WERI-Rb-1 (cell line): ENCODE measurements at regions not wholly inside any gene's neighbourhood (a gene's known extent, or its start where the extent isn't known, plus 50 kb on each side); places are given as distances from the start of the nearest gene placed in this dataset.

Source experiments
- DNase-seq: peaks from one replicate; pipeline ENCODE4 v3.0.0-alpha.2; 2020
- H3K27ac ChIP-seq: fragments of 250-450 bp; sonication (Bioruptor Pico); 2 replicates; pipeline ENCODE4 v1.5.1; 2020; ENCODE audit warnings: mild to moderate bottlenecking, moderate library complexity
- H3K27me3 ChIP-seq: fragments of 250-450 bp; sonication (Bioruptor Pico); 2 replicates; pipeline ENCODE4 v1.5.1; 2021; ENCODE audit warnings: mild to moderate bottlenecking, low read depth, moderate library complexity; ENCODE audit not compliant: insufficient read depth, severe bottlenecking
- H3K36me3 ChIP-seq: fragments of 250-450 bp; sonication (Bioruptor Pico); 2 replicates; pipeline ENCODE4 v1.5.1; 2020; ENCODE audit warnings: mild to moderate bottlenecking, moderate library complexity
- H3K4me3 ChIP-seq: 2 replicates; pipeline ENCODE4 v1.5.1; 2011; ENCODE audit warnings: low read depth, mild to moderate bottlenecking, control low read depth, low read length
- H3K9me3 ChIP-seq: fragments of 250-450 bp; sonication (Bioruptor Pico); 2 replicates; pipeline ENCODE4 v1.5.1; 2021; ENCODE audit warnings: mild to moderate bottlenecking, moderate library complexity; ENCODE audit not compliant: severe bottlenecking
- CTCF ChIP-seq: IDR thresholded peaks from 2 replicates; pipeline ENCODE4 v1.5.1; 2011; ENCODE audit warnings: low read depth, mild to moderate bottlenecking, control low read depth, inconsistent platforms, low read length

- TF ChIP-seq CTCF, result no peak
- no peaks in the 10 kb centered on the region for H3K36me3 ChIP-seq
- no peaks in the 10 kb centered on the region for H3K9me3 ChIP-seq
- no peaks in the 10 kb centered on the region for H3K27me3 ChIP-seq
- no peak overlapping the region for H3K27ac ChIP-seq
- DNase-seq, result no peak
- no peak overlapping the region for H3K4me3 ChIP-seq
Measured at GRCh38 chr6:139883776-139884175, 509.3 kb upstream of the CITED2 start.

- Histone ChIP-seq H3K36me3 (no peaks in the 10 kb centered on the region), H3K27ac (peak overlapping the region; percentile 54), H3K4me3 (no peak overlapping the region), H3K27me3 (no peaks in the 10 kb centered on the region), H3K9me3 (no peaks in the 10 kb centered on the region)
- DNase-seq, result no peak
- TF ChIP-seq CTCF, result no peak
Measured at GRCh38 chr6:139882977-139883728, 508.7 kb upstream of the CITED2 start.

GRCh38 chr6:139882234-139882633 lies 507.8 kb upstream of the CITED2 start:
- Histone ChIP-seq H3K4me3 (no peak overlapping the region), H3K27ac (peak overlapping the region; percentile 57), H3K27me3 (no peaks in the 10 kb centered on the region), H3K9me3 (no peaks in the 10 kb centered on the region), H3K36me3 (no peaks in the 10 kb centered on the region)
- DNase-seq, result peak; percentile 12
- no peak for TF ChIP-seq CTCF

GRCh38 chr6:139881728-139882211 lies 507.3 kb upstream of the CITED2 start:
- Histone ChIP-seq H3K27me3 (no peaks in the 10 kb centered on the region), H3K36me3 (no peaks in the 10 kb centered on the region), H3K27ac (peak overlapping the region; percentile 57), H3K9me3 (no peaks in the 10 kb centered on the region), H3K4me3 (no peak overlapping the region)
- DNase-seq, result peak; percentile 49
- TF ChIP-seq CTCF, result peak; percentile 38; the same call in 1 of the 2 replicates

- Histone ChIP-seq H3K27me3 (no peaks in the 10 kb centered on the region), H3K27ac (peak overlapping the region; percentile 57), H3K4me3 (no peak overlapping the region), H3K36me3 (no peaks in the 10 kb centered on the region), H3K9me3 (no peaks in the 10 kb centered on the region)
- TF ChIP-seq CTCF, result no peak
- peak; percentile 70 for DNase-seq
Measured at GRCh38 chr6:139881236-139881635, 506.8 kb upstream of the CITED2 start.
